ENCODE measurements at regions not wholly inside any gene's neighbourhood (a gene's known extent, or its start where the extent isn't known, plus 50 kb on each side); places are given as distances from the start of the nearest gene placed in this dataset.

DNA sequence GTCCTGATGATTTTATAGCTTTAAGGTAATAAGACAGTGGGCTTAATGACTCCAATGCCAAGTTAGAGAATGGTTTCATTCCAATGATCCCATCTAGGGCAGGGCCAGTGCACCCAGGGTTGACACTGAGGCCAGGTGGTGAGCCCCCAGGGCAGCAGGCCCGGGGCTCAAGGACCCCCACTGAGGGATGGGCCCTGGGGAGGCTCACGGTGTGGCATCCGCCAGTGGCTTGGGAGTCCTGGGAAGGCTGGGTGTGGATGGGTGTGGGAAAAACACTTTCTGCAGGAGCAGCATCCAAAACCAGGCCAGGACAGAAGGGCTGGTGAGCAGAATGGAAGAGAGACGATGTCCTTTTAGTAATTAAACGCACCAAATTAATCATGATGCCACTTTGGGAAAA, 626.3 kb downstream of the TBC1D22A start:
- TF ChIP-seq, protein P1, sequence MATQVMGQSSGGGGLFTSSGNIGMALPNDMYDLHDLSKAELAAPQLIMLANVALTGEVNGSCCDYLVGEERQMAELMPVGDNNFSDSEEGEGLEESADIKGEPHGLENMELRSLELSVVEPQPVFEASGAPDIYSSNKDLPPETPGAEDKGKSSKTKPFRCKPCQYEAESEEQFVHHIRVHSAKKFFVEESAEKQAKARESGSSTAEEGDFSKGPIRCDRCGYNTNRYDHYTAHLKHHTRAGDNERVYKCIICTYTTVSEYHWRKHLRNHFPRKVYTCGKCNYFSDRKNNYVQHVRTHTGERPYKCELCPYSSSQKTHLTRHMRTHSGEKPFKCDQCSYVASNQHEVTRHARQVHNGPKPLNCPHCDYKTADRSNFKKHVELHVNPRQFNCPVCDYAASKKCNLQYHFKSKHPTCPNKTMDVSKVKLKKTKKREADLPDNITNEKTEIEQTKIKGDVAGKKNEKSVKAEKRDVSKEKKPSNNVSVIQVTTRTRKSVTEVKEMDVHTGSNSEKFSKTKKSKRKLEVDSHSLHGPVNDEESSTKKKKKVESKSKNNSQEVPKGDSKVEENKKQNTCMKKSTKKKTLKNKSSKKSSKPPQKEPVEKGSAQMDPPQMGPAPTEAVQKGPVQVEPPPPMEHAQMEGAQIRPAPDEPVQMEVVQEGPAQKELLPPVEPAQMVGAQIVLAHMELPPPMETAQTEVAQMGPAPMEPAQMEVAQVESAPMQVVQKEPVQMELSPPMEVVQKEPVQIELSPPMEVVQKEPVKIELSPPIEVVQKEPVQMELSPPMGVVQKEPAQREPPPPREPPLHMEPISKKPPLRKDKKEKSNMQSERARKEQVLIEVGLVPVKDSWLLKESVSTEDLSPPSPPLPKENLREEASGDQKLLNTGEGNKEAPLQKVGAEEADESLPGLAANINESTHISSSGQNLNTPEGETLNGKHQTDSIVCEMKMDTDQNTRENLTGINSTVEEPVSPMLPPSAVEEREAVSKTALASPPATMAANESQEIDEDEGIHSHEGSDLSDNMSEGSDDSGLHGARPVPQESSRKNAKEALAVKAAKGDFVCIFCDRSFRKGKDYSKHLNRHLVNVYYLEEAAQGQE (IDR thresholded peaks at IDR 0.05; ENCODE audit: unreplicated experiment) = no peak
- TF ChIP-seq, protein P2, sequence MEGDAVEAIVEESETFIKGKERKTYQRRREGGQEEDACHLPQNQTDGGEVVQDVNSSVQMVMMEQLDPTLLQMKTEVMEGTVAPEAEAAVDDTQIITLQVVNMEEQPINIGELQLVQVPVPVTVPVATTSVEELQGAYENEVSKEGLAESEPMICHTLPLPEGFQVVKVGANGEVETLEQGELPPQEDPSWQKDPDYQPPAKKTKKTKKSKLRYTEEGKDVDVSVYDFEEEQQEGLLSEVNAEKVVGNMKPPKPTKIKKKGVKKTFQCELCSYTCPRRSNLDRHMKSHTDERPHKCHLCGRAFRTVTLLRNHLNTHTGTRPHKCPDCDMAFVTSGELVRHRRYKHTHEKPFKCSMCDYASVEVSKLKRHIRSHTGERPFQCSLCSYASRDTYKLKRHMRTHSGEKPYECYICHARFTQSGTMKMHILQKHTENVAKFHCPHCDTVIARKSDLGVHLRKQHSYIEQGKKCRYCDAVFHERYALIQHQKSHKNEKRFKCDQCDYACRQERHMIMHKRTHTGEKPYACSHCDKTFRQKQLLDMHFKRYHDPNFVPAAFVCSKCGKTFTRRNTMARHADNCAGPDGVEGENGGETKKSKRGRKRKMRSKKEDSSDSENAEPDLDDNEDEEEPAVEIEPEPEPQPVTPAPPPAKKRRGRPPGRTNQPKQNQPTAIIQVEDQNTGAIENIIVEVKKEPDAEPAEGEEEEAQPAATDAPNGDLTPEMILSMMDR (conservative IDR thresholded peaks at IDR 0.05; ENCODE audit: low read depth in 2 of 2) = no peak
- TF ChIP-seq EZH2 (IDR thresholded peaks at IDR 0.05; ENCODE audit: low read depth, unreplicated experiment) (no peak), EZH2phosphoT487 (IDR thresholded peaks at IDR 0.05; ENCODE audit: unreplicated experiment) (no peak), CREB1 (CRISPR knock-in tag; IDR thresholded peaks at IDR 0.05; ENCODE audit: low read depth) (no peak), JUNB (IDR thresholded peaks at IDR 0.05; ENCODE audit: unreplicated experiment) (no peak), ZNF331 (CRISPR knock-in tag; IDR thresholded peaks at IDR 0.05; ENCODE audit: low read depth) (no peak), POLR2AphosphoS5 (IDR thresholded peaks at IDR 0.05; ENCODE audit: low read depth) (no peak), ZNF462 (CRISPR knock-in tag; IDR thresholded peaks at IDR 0.05) (no peak), NANOG (IDR thresholded peaks at IDR 0.05; ENCODE audit: borderline replicate concordance) (no peak), ZNF114 (CRISPR knock-in tag; IDR thresholded peaks at IDR 0.05) (no peak), STAT1 (IDR thresholded peaks at IDR 0.05; ENCODE audit: unreplicated experiment) (no peak)
- TF ChIP-seq, protein P3, sequence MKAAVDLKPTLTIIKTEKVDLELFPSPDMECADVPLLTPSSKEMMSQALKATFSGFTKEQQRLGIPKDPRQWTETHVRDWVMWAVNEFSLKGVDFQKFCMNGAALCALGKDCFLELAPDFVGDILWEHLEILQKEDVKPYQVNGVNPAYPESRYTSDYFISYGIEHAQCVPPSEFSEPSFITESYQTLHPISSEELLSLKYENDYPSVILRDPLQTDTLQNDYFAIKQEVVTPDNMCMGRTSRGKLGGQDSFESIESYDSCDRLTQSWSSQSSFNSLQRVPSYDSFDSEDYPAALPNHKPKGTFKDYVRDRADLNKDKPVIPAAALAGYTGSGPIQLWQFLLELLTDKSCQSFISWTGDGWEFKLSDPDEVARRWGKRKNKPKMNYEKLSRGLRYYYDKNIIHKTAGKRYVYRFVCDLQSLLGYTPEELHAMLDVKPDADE (IDR thresholded peaks at IDR 0.05) = no peak

All from GM23338 (cell line).